Left ventricle myocardium inferior (tissue), 1 donor: ENCODE measurements at regions not wholly inside any gene's neighbourhood (a gene's known extent, or its start where the extent isn't known, plus 50 kb on each side); places are given as distances from the start of the nearest gene placed in this dataset.

Source experiments
- DNase-seq: peaks from one replicate; pipeline ENCODE4 v3.0.0-alpha.2; 2020
- H3K27ac ChIP-seq: fragments of 200-600 bp; replicated peaks from 2 replicates; pipeline ENCODE4 v1.8.0; 2021
- H3K27me3 ChIP-seq: fragments of 200-600 bp; 2 replicates; pipeline ENCODE4 v1.8.0; 2021; ENCODE audit warnings: low read depth
- H3K36me3 ChIP-seq: fragments of 200-600 bp; 2 replicates; pipeline ENCODE4 v1.8.0; 2021
- H3K4me1 ChIP-seq: fragments of 200-600 bp; 2 replicates; pipeline ENCODE4 v1.8.0; 2021
- H3K4me3 ChIP-seq: fragments of 200-600 bp; 2 replicates; pipeline ENCODE4 v1.8.0; 2021; ENCODE audit warnings: mild to moderate bottlenecking, moderate library complexity
- H3K9me3 ChIP-seq: fragments of 200-600 bp; replicated peaks from 2 replicates; pipeline ENCODE4 v1.8.0; 2021
- intact Hi-C: fragments of 100-400 bp; cut with micrococcal nuclease; formaldehyde crosslinking; loops from one replicate; pipeline ENCODE4 v1.11.0; 2022
- TF ChIP-seq, protein P1 (sequence below): fragments of 200-600 bp; IDR thresholded peaks from 2 replicates; pipeline ENCODE4 v1.8.0; 2021; ENCODE audit warnings: antibody characterized with exemption, mild to moderate bottlenecking, borderline replicate concordance
- donor health status: DM: no; HTN: yes; CAD: no; lungs with severe emphysema.

GRCh38 chr2:176482107-176482506 lies 212.9 kb downstream of the MTX2 start:
- H3K27me3 ChIP-seq = peaks cover 17% of the 10 kb centered on the region
- H3K4me1 ChIP-seq = no peaks in the 10 kb centered on the region
- H3K36me3 ChIP-seq = no peaks in the 10 kb centered on the region
- H3K4me3 ChIP-seq = no peak overlapping the region
- H3K9me3 ChIP-seq = no peaks in the 10 kb centered on the region
- intact Hi-C loops = no loop called here
- TF ChIP-seq, protein P1, sequence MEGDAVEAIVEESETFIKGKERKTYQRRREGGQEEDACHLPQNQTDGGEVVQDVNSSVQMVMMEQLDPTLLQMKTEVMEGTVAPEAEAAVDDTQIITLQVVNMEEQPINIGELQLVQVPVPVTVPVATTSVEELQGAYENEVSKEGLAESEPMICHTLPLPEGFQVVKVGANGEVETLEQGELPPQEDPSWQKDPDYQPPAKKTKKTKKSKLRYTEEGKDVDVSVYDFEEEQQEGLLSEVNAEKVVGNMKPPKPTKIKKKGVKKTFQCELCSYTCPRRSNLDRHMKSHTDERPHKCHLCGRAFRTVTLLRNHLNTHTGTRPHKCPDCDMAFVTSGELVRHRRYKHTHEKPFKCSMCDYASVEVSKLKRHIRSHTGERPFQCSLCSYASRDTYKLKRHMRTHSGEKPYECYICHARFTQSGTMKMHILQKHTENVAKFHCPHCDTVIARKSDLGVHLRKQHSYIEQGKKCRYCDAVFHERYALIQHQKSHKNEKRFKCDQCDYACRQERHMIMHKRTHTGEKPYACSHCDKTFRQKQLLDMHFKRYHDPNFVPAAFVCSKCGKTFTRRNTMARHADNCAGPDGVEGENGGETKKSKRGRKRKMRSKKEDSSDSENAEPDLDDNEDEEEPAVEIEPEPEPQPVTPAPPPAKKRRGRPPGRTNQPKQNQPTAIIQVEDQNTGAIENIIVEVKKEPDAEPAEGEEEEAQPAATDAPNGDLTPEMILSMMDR = no peak
- DNase-seq = no peak
- no peak overlapping the region for H3K27ac ChIP-seq

DNA sequence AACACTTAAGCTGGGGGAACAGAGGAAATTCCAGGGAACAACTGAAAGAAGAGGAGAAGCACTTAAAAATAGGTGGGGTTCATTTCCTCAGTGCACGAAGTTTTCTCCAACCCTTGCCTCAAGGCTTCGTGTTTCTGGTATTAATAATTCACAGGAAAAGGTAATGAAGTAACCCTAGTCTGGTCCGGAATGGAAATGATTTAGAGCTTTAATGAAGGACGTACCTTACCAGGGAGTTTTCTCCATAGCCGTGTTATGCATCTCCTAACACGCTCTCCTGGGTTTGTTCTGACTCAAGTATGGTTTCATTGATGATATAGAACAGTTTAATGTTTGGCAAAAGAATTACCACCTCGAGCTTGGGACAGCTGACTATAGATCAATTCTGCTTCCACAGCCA lies 214.2 kb downstream of the MTX2 start:
- Histone ChIP-seq H3K27me3 (peaks cover 26% of the 10 kb centered on the region), H3K9me3 (no peaks in the 10 kb centered on the region), H3K4me3 (no peak overlapping the region), H3K27ac (no peak overlapping the region), H3K36me3 (no peaks in the 10 kb centered on the region), H3K4me1 (no peaks in the 10 kb centered on the region)
- no peak for DNase-seq
- intact Hi-C loops = no loop called here
- TF ChIP-seq, protein P1 = no peak

- intact Hi-C loops = no loop called here
- TF ChIP-seq, protein P1 = no peak
- Histone ChIP-seq H3K4me1 (no peaks in the 10 kb centered on the region), H3K27me3 (peaks cover 28% of the 10 kb centered on the region), H3K9me3 (no peaks in the 10 kb centered on the region), H3K4me3 (no peak overlapping the region), H3K36me3 (no peaks in the 10 kb centered on the region), H3K27ac (no peak overlapping the region)
- no peak for DNase-seq
These were observed 214.8 kb downstream of the MTX2 start for GRCh38 chr2:176483901-176484568.

- H3K9me3 ChIP-seq = no peaks in the 10 kb centered on the region
- H3K27ac ChIP-seq = no peak overlapping the region
- H3K4me3 ChIP-seq = no peak overlapping the region
- peaks cover 35% of the 10 kb centered on the region for H3K27me3 ChIP-seq
- H3K36me3 ChIP-seq = no peaks in the 10 kb centered on the region
- DNase-seq = no peak
- H3K4me1 ChIP-seq = no peaks in the 10 kb centered on the region
- intact Hi-C loops = no loop called here
- TF ChIP-seq, protein P1 = no peak
These were observed 215.6 kb downstream of the MTX2 start for GRCh38 chr2:176484838-176485237.

- no peaks in the 10 kb centered on the region for H3K9me3 ChIP-seq
- H3K27ac ChIP-seq = no peak overlapping the region
- peaks cover 5% of the 10 kb centered on the region for H3K4me1 ChIP-seq
- DNase-seq = no peak
- TF ChIP-seq, protein P1 = no peak
- H3K4me3 ChIP-seq = no peak overlapping the region
- no peaks in the 10 kb centered on the region for H3K36me3 ChIP-seq
- intact Hi-C loops = no loop called here
- H3K27me3 ChIP-seq = peaks cover 36% of the 10 kb centered on the region
These were observed 219.2 kb downstream of the MTX2 start for GRCh38 chr2:176488431-176488830.
